VCaP (cell line): ENCODE measurements at regions not wholly inside any gene's neighbourhood (a gene's known extent, or its start where the extent isn't known, plus 50 kb on each side); places are given as distances from the start of the nearest gene placed in this dataset.
A peak's percentile ranks its signal among the peaks of the same experiment; 100 is the strongest.

ENCODE experiments used
- H3K27ac ChIP-seq: fragments of 450-650 bp; 2 replicates; pipeline ENCODE4 v1.5.1; 2017
- TF ChIP-seq, protein P1 (sequence below): fragments of 450-650 bp; conservative IDR thresholded peaks from 2 replicates; pipeline ENCODE4 v1.5.1; 2017; ENCODE audit warnings: mild to moderate bottlenecking, moderate library complexity

GRCh38 chrX:63958134-63958865, 173.3 kb upstream of the ARHGEF9 start:
- H3K27ac ChIP-seq = no peak overlapping the region
- TF ChIP-seq, protein P1, sequence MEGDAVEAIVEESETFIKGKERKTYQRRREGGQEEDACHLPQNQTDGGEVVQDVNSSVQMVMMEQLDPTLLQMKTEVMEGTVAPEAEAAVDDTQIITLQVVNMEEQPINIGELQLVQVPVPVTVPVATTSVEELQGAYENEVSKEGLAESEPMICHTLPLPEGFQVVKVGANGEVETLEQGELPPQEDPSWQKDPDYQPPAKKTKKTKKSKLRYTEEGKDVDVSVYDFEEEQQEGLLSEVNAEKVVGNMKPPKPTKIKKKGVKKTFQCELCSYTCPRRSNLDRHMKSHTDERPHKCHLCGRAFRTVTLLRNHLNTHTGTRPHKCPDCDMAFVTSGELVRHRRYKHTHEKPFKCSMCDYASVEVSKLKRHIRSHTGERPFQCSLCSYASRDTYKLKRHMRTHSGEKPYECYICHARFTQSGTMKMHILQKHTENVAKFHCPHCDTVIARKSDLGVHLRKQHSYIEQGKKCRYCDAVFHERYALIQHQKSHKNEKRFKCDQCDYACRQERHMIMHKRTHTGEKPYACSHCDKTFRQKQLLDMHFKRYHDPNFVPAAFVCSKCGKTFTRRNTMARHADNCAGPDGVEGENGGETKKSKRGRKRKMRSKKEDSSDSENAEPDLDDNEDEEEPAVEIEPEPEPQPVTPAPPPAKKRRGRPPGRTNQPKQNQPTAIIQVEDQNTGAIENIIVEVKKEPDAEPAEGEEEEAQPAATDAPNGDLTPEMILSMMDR = no peak

- no peak overlapping the region for H3K27ac ChIP-seq
- TF ChIP-seq, protein P1 = no peak
These were observed 150.8 kb upstream of the ARHGEF9 start for GRCh38 chrX:63935835-63936234.

DNA sequence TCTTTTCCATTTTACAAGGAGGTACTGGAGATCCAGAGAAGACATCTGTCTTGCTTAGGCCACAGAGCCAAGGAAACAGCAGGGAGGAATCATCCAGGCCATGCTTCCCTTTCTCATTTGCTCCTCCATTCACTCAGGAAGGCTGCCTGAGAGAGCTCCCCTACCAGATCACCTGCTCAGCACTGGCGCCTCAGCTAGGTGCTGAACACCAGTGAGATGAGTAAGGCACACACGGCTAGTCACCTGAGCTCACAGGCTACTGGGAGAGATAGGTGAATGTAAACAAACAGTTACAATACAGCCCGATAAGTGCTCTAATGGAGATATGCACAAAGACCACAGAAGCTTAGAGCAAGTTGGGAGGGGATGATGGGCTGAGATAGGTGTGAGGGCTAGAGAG, 149.8 kb upstream of the ARHGEF9 start:
- no peak overlapping the region for H3K27ac ChIP-seq
- TF ChIP-seq, protein P1 = no peak

- TF ChIP-seq, protein P1 = no peak
- no peak overlapping the region for H3K27ac ChIP-seq
These were observed 149.1 kb upstream of the ARHGEF9 start for GRCh38 chrX:63934160-63934559.

GRCh38 chrX:63932907-63933306, 147.9 kb upstream of the ARHGEF9 start:
- TF ChIP-seq, protein P1 = no peak
- H3K27ac ChIP-seq = no peak overlapping the region

GRCh38 chrX:63932006-63932405, 147.0 kb upstream of the ARHGEF9 start:
- no peak overlapping the region for H3K27ac ChIP-seq
- TF ChIP-seq, protein P1 = no peak

DNA sequence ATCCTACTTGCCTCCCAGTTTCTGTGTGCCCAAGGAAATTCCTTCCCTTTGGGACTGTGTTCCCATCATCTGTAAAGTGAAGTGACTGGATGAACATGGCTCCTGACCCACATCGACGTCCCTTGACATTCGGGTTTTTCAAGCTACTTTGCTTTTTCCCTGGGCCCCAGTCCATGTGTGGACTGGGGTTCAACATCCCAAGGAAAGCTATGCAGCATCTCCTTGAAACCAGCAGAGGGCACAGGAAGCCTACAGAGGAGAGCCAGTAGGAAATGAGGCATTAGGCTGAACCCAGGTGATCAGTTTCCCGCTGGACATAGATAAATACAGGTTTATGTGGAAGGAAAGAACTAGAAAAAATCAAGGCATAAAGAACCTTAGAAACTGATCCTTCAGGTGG, 145.1 kb upstream of the ARHGEF9 start:
- no peak overlapping the region for H3K27ac ChIP-seq
- TF ChIP-seq, protein P1 = peak; percentile 14; the same call in 1 of the 2 replicates
